SK-N-SH treated with all-trans-retinoic acid at 6 μM for 48 hours (cell line): ENCODE measurements at regions not wholly inside any gene's neighbourhood (a gene's known extent, or its start where the extent isn't known, plus 50 kb on each side); places are given as distances from the start of the nearest gene placed in this dataset.

Experiments used
- ZNF565 ChIP-seq: fragments of 450-650 bp; formaldehyde crosslinking; conservative IDR thresholded peaks from 2 replicates; pipeline ENCODE4 v1.5.0; 2020; ENCODE audit warnings: low read depth, mild to moderate bottlenecking, moderate library complexity
- TF ChIP-seq, protein P1 (sequence below): fragments of 250-450 bp; sonication (Bioruptor Pico); IDR thresholded peaks from 2 replicates; pipeline ENCODE4 v1.8.0; 2020; ENCODE audit warnings: mild to moderate bottlenecking, moderate library complexity, borderline replicate concordance
- TF ChIP-seq, protein P2 (sequence below): fragments of 250-450 bp; sonication (Bioruptor Pico); IDR thresholded peaks from 2 replicates; pipeline ENCODE4 v1.8.0; 2021; ENCODE audit warnings: low read depth, mild to moderate bottlenecking, moderate library complexity, borderline replicate concordance

DNA sequence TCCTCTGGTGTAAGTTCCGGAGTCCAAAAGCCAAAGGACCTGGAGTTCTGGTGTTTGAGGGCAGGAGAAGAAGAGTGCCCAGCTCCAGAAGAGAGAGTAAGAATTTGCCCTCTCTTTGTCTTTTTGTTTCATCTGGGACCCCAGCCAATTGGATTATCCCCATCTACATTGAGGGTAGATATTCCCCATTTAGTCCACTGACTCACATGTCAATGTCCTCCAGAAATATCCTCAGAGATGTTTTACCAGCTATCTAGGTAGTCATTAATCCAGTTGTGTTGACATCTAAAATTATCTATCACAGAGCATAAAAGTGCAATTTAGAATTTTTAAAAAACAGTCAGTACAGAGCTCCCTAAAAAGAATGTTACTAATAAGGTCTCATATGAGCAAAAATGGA is 132.9 kb upstream of the TMEM47 start:
- TF ChIP-seq ZNF565, result no peak
- TF ChIP-seq, protein P1, sequence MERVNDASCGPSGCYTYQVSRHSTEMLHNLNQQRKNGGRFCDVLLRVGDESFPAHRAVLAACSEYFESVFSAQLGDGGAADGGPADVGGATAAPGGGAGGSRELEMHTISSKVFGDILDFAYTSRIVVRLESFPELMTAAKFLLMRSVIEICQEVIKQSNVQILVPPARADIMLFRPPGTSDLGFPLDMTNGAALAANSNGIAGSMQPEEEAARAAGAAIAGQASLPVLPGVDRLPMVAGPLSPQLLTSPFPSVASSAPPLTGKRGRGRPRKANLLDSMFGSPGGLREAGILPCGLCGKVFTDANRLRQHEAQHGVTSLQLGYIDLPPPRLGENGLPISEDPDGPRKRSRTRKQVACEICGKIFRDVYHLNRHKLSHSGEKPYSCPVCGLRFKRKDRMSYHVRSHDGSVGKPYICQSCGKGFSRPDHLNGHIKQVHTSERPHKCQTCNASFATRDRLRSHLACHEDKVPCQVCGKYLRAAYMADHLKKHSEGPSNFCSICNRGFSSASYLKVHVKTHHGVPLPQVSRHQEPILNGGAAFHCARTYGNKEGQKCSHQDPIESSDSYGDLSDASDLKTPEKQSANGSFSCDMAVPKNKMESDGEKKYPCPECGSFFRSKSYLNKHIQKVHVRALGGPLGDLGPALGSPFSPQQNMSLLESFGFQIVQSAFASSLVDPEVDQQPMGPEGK (CRISPR knock-in tag), result no peak
- TF ChIP-seq, protein P2, sequence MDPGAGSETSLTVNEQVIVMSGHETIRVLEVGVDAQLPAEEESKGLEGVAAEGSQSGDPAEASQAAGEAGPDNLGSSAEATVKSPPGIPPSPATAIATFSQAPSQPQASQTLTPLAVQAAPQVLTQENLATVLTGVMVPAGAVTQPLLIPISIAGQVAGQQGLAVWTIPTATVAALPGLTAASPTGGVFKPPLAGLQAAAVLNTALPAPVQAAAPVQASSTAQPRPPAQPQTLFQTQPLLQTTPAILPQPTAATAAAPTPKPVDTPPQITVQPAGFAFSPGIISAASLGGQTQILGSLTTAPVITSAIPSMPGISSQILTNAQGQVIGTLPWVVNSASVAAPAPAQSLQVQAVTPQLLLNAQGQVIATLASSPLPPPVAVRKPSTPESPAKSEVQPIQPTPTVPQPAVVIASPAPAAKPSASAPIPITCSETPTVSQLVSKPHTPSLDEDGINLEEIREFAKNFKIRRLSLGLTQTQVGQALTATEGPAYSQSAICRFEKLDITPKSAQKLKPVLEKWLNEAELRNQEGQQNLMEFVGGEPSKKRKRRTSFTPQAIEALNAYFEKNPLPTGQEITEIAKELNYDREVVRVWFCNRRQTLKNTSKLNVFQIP (CRISPR knock-in tag), result no peak
